ENCODE measurements at regions not wholly inside any gene's neighbourhood (a gene's known extent, or its start where the extent isn't known, plus 50 kb on each side); places are given as distances from the start of the nearest gene placed in this dataset.

- no peaks in the 10 kb centered on the region for H3K27me3 ChIP-seq
- no peaks in the 10 kb centered on the region for H3K36me3 ChIP-seq
- H3K4me3 ChIP-seq: no peak overlapping the region
- no peaks in the 10 kb centered on the region for H3K4me1 ChIP-seq (ENCODE audit: insufficient read depth)
- no peak for TF ChIP-seq CTCF (IDR thresholded peaks at IDR 0.05)
- TF ChIP-seq POLR2A (IDR thresholded peaks at IDR 0.05): no peak
- no peak for TF ChIP-seq EP300 (IDR thresholded peaks at IDR 0.05)
- DNase-seq: no peak
- intact Hi-C loops (cut with DNase I): no loop called here
- WGBS, 3 donors: 17 to 48% (median 29%) methylated on average over 3 of the region's 3 CpGs
- H3K9me3 ChIP-seq: no peaks in the 10 kb centered on the region
- H3K27ac ChIP-seq: no peak overlapping the region
Measured at GRCh38 chr9:78572266-78572665, 275.3 kb downstream of the PSAT1 start.

GRCh38 chr9:78573205-78573604 lies 276.3 kb downstream of the PSAT1 start:
- H3K36me3 ChIP-seq: no peaks in the 10 kb centered on the region
- 89 to 96% (median 93%) methylated on average over 1 of the region's 1 CpG for WGBS, 3 donors
- no peaks in the 10 kb centered on the region for H3K4me1 ChIP-seq (ENCODE audit: insufficient read depth)
- no peak overlapping the region for H3K4me3 ChIP-seq
- H3K9me3 ChIP-seq: no peaks in the 10 kb centered on the region
- TF ChIP-seq EP300 (IDR thresholded peaks at IDR 0.05) (no peak), POLR2A (IDR thresholded peaks at IDR 0.05) (no peak), CTCF (IDR thresholded peaks at IDR 0.05) (no peak)
- H3K27ac ChIP-seq: no peak overlapping the region
- intact Hi-C loops (cut with DNase I): no loop called here
- H3K27me3 ChIP-seq: no peaks in the 10 kb centered on the region
- no peak for DNase-seq

GRCh38 chr9:78573669-78574068 lies 276.7 kb downstream of the PSAT1 start:
- H3K4me3 ChIP-seq: no peak overlapping the region
- TF ChIP-seq EP300 (IDR thresholded peaks at IDR 0.05) (no peak), CTCF (IDR thresholded peaks at IDR 0.05) (no peak), POLR2A (IDR thresholded peaks at IDR 0.05) (no peak)
- no peaks in the 10 kb centered on the region for H3K4me1 ChIP-seq (ENCODE audit: insufficient read depth)
- no peaks in the 10 kb centered on the region for H3K36me3 ChIP-seq
- H3K9me3 ChIP-seq: no peaks in the 10 kb centered on the region
- H3K27ac ChIP-seq: no peak overlapping the region
- DNase-seq: no peak
- WGBS, 3 donors: 69 to 85% (median 73%) methylated on average over 4 of the region's 4 CpGs
- intact Hi-C loops (cut with DNase I): no loop called here
- no peaks in the 10 kb centered on the region for H3K27me3 ChIP-seq

GRCh38 chr9:78574354-78575045 lies 277.6 kb downstream of the PSAT1 start:
- no peak for TF ChIP-seq POLR2A (IDR thresholded peaks at IDR 0.05)
- TF ChIP-seq CTCF (IDR thresholded peaks at IDR 0.05): no peak
- no peak for TF ChIP-seq EP300 (IDR thresholded peaks at IDR 0.05)
- H3K4me3 ChIP-seq: no peak overlapping the region

More at GRCh38 chr9:78574354-78575045, 277.6 kb downstream of the PSAT1 start:
- 49 to 58% (median 55%) methylated on average over 7 of the region's 7 CpGs for WGBS, 3 donors
- no peaks in the 10 kb centered on the region for H3K27me3 ChIP-seq
- no peaks in the 10 kb centered on the region for H3K36me3 ChIP-seq
- H3K4me1 ChIP-seq (ENCODE audit: insufficient read depth): no peaks in the 10 kb centered on the region
- DNase-seq: no peak
- H3K9me3 ChIP-seq: no peaks in the 10 kb centered on the region
- H3K27ac ChIP-seq: no peak overlapping the region
- intact Hi-C loops (cut with DNase I): no loop called here

Measured in ovary (tissue), 7 donors.